Kidney (tissue), 13 donors: ENCODE measurements at regions not wholly inside any gene's neighbourhood (a gene's known extent, or its start where the extent isn't known, plus 50 kb on each side); places are given as distances from the start of the nearest gene placed in this dataset.
A peak's percentile ranks its signal among the peaks of the same experiment; 100 is the strongest.

ENCODE experiments used
- DNase-seq, 5 donors: peaks; one replicate each; pipeline ENCODE4 v3.0.0-alpha.2; 2013 to 2020
- FAIRE-seq: peaks from 2 replicates; lab custom pipeline; 2012; peaks lifted over from hg19 to GRCh38; lab: Jason Lieb, UNC
- H3K27ac ChIP-seq, 2 donors: one replicate each; pipeline ENCODE4 v1.7.0; 2013; ENCODE audit warnings: low read depth in 2 of 2, low read length in 2 of 2, inconsistent platforms in 1 of 2
- H3K27me3 ChIP-seq: one replicate; pipeline ENCODE4 v1.7.1; 2013; ENCODE audit warnings: low read length, inconsistent platforms; ENCODE audit not compliant: control insufficient read depth, insufficient read depth
- H3K36me3 ChIP-seq, 3 donors: one replicate each; pipeline versions ENCODE4 v1.7.0 to v1.7.1; 2013; ENCODE audit warnings: low read length in 3 of 3, control low read depth in 1 of 3, inconsistent platforms in 1 of 3; ENCODE audit not compliant: insufficient read depth in 3 of 3, control insufficient read depth in 2 of 3
- H3K4me1 ChIP-seq, 3 donors: one replicate each; pipeline versions ENCODE4 v1.7.0 to v1.7.1; 2013; ENCODE audit warnings: low read length in 3 of 3, inconsistent platforms in 1 of 3, low read depth in 1 of 3; ENCODE audit not compliant: control insufficient read depth in 2 of 3, insufficient read depth in 2 of 3
- H3K4me3 ChIP-seq, 3 donors: one replicate each; pipeline versions ENCODE4 v1.7.0 to v1.8.1; 2013; ENCODE audit warnings: low read length in 3 of 3, control low read depth in 1 of 3, inconsistent platforms in 1 of 3
- H3K9ac ChIP-seq, 3 donors: one replicate each; pipeline versions ENCODE4 v1.7.0 to v1.7.1; 2013; ENCODE audit warnings: low read length in 3 of 3, control low read depth in 1 of 3, inconsistent platforms in 1 of 3
- H3K9me3 ChIP-seq, 3 donors: one replicate each; pipeline versions ENCODE4 v1.7.0 to v1.7.1; 2013; ENCODE audit warnings: low read length in 3 of 3, control low read depth in 1 of 3, inconsistent platforms in 1 of 3; ENCODE audit not compliant: control insufficient read depth in 2 of 3, insufficient read depth in 1 of 3
- intact Hi-C: fragments of 100-400 bp; cut with DNase I; formaldehyde crosslinking; loops from one replicate; pipeline ENCODE4 v1.11.1; 2022
- TF ChIP-seq, protein P1 (sequence below): IDR thresholded peaks from 3 replicates; pipeline ENCODE4 v1.5.1; 2012; ENCODE audit warnings: mild to moderate bottlenecking, moderate library complexity, borderline replicate concordance; ENCODE audit not compliant: insufficient read depth; ENCODE audit errors: extremely low read depth
- donor health status: control.
- donor health status: control.
- donor health status: control.
- donor health status: control.
- donor health status: control.
- donor health status: DM: yes; HTN: yes; CAD: no.
- donor health status: Normal renal cell carcinoma (clear cell type).

DNA sequence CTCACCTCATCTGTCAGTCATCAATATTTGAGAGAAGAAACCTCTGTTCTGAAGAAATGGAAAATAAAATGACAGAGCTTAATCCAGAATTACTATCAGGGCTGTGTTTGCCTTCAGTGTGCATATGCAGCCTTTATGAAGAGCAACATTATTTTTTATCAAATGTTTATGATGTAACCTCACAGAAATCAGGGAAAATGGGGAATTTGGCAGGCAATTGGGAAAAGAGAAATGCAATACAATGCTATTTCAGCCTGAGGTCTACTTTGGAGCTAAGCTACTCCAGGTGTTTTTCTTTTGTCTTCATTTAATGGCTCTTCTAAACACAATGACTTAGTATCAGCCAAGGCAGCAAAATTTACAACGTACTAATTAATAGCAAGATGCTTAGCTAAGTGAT lies 241.1 kb upstream of the TET2 start:
- Histone ChIP-seq H3K36me3 (no peaks in the 10 kb centered on the region), H3K27me3 (no peaks in the 10 kb centered on the region), H3K27ac (no peak overlapping the region), H3K4me3 (no peak overlapping the region), H3K9ac (no peak overlapping the region), H3K9me3 (no peaks in the 10 kb centered on the region), H3K4me1 (peaks cover 0 to 2% (median 0%) of the 10 kb centered on the region in 3 donors)
- peak in 1 of 5 donors; percentile 8 for DNase-seq
- FAIRE-seq = no peak
- intact Hi-C loops = no loop called here
- TF ChIP-seq, protein P1, sequence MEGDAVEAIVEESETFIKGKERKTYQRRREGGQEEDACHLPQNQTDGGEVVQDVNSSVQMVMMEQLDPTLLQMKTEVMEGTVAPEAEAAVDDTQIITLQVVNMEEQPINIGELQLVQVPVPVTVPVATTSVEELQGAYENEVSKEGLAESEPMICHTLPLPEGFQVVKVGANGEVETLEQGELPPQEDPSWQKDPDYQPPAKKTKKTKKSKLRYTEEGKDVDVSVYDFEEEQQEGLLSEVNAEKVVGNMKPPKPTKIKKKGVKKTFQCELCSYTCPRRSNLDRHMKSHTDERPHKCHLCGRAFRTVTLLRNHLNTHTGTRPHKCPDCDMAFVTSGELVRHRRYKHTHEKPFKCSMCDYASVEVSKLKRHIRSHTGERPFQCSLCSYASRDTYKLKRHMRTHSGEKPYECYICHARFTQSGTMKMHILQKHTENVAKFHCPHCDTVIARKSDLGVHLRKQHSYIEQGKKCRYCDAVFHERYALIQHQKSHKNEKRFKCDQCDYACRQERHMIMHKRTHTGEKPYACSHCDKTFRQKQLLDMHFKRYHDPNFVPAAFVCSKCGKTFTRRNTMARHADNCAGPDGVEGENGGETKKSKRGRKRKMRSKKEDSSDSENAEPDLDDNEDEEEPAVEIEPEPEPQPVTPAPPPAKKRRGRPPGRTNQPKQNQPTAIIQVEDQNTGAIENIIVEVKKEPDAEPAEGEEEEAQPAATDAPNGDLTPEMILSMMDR = no peak

DNA sequence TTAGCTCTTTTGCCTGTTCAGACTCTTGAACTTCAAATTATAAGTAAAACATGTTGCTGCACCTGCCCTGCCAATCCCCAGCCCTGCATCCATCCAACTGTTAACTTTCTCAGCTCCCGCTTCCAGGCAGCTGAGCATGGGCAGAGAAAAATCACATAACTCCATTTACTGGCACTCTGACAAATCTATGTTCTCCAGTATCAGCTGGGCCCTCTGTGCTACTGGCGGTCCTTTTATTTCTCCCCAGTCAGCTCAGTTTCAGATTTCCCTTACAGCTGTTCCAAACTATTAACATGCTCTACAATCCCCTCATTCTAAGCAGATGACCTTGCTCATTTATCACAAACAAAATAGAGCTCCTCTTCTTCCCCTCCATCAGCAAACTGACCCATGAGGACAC lies 240.4 kb upstream of the TET2 start:
- TF ChIP-seq, protein P1 = no peak
- Histone ChIP-seq H3K27ac (no peak overlapping the region), H3K27me3 (no peaks in the 10 kb centered on the region), H3K4me3 (peak overlapping the region in 2 of 3 donors; percentile 46 to 57), H3K36me3 (no peaks in the 10 kb centered on the region), H3K4me1 (peaks cover 0 to under 1% (median 0%) of the 10 kb centered on the region in 3 donors), H3K9ac (no peak overlapping the region), H3K9me3 (no peaks in the 10 kb centered on the region)
- FAIRE-seq (no peak), DNase-seq (peak in 3 of 5 donors; percentile 24 to 57 (median 40))
- intact Hi-C loops = no loop called here

- FAIRE-seq (no peak), DNase-seq (no peak)
- intact Hi-C loops = no loop called here
- Histone ChIP-seq H3K27ac (peak overlapping the region in 1 of 2 donors; percentile 36), H3K4me3 (peak overlapping the region in 2 of 3 donors; percentile 46 to 57), H3K9ac (no peak overlapping the region), H3K36me3 (no peaks in the 10 kb centered on the region), H3K9me3 (no peaks in the 10 kb centered on the region), H3K4me1 (no peaks in the 10 kb centered on the region), H3K27me3 (no peaks in the 10 kb centered on the region)
- TF ChIP-seq, protein P1 = no peak
Measured at GRCh38 chr4:104907074-104907649, 239.5 kb upstream of the TET2 start.

DNA sequence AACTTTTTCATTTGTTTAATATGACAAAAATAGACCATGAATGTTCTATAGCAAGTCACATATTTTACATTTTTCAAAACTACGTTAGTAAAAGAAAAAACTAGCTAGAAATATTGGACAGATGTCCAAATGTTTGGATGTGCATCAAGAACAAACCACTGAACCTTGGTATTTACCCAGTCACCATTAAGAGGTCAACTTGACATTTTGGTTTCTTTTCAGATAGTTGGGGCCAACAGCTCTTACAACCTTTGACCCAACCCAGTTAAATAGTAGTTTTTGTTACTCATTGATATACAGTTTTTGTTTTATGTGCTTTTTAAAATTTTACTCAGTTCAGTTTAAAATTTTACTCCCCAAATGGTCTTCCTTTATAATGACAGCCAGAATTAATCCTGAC lies 238.7 kb upstream of the TET2 start:
- no peaks in the 10 kb centered on the region for H3K36me3 ChIP-seq
- no peaks in the 10 kb centered on the region for H3K27me3 ChIP-seq
- peak overlapping the region in 2 of 3 donors; percentile 46 to 57 for H3K4me3 ChIP-seq
- FAIRE-seq = peak; percentile 92
- no peaks in the 10 kb centered on the region for H3K4me1 ChIP-seq
- H3K9me3 ChIP-seq = no peaks in the 10 kb centered on the region
- H3K9ac ChIP-seq = no peak overlapping the region
- no peak for DNase-seq
- TF ChIP-seq, protein P1 = no peak
- no peak overlapping the region for H3K27ac ChIP-seq
- intact Hi-C loops = no loop called here
